ENCODE measurements at regions not wholly inside any gene's neighbourhood (a gene's known extent, or its start where the extent isn't known, plus 50 kb on each side); places are given as distances from the start of the nearest gene placed in this dataset.

DNA sequence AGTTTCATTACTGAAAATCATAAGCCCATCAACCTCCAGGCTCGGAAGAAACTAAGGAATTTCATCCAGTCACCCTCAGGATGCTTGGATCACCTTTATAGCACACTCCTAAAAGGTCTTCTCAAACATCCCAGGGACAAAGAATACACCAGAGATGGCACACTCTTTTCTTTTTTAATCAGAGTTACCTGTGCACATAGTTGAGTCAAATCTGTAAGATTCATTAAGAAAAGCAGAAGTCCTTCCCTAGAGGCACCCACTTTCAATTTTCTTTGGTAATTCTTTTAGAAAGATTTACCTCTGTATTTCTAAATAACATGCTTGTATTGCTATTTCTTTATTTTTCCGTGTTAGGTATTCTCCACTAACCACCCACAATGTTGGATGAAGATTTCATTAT, 50.6 kb upstream of the IL6 start:
- DNase-seq: no peak

- DNase-seq: no peak
Observed at GRCh38 chr7:22675917-22676343, 51.1 kb upstream of the IL6 start.

GRCh38 chr7:22675421-22675820, 51.6 kb upstream of the IL6 start:
- DNase-seq: no peak

DNA sequence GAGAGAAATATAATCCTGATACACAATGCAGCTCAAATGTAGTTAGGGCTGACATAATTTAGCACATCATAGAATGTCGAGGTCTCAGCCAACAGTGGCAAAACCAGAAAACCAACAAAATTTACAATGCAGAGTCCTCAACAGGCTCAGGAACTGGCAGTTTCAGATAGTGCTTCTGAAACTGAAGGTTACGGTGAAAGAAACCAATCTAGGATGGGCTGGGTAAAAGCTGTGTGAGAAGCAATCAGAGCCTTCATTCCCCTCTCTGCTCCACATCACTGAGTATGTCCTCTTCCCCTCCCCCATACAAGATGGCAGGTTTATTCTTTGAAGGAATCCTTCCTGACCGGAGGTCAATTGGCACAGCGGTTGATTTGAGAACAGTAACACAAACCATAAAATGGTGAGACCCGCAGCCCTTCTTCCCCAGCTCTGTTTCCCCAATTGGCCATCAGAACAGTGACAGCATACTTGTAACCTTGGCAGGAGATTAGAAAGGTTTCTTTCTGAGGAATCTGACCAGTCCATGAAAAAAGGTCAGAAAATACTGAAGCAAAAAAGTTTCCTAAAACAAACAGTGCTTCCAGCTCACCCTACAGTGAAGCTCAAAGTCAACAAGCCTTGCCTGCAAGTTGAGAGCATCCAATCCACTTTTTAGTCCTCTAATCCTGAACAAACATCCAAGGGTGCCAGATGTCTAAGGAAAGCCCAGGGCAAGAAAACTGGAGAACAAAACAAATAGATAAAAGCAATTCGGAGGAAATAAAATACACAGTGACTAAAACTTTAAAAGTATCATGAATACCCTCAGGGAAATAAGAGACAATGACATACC, 53.9 kb upstream of the IL6 start:
- DNase-seq: no peak

DNA sequence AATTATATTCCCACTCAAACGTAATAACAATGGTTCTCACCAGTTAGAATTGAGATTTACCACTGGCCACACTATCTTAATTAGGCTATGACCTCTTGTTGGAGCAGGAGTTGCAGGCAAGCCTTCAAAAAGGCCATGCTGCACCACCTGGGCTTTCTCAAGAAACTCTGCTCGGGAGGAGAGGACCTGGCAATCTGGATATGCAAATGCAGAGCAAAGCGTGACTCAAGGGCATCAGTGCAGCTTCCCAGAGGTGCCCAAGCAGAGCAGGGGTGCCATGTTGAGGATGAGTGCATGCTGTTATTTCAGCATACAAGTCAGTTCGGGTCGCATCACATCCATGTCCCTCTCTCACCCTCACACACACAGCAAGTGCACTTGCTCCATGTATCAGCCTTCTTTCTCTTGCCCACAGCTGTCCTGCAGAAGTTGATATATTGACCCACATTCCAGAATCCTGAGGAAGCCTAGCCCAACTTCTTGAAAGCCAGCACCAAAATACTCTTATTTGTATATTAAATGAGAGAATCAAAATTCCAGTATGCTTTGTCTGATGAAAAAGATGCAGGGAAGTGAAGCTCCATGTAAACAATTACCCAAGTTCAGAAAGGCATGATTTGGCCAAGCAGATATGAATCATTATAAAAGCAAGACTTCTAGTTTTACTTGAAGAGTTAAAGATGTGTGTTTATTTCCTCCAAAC, 55.7 kb upstream of the IL6 start:
- DNase-seq: no peak

- DNase-seq: no peak
Observed at GRCh38 chr7:22670422-22670815, 56.6 kb upstream of the IL6 start.

- DNase-seq: no peak
Observed at GRCh38 chr7:22669692-22670421, 57.1 kb upstream of the IL6 start.

GRCh38 chr7:22668971-22669401, 58.0 kb upstream of the IL6 start:
- no peak for DNase-seq

DNA sequence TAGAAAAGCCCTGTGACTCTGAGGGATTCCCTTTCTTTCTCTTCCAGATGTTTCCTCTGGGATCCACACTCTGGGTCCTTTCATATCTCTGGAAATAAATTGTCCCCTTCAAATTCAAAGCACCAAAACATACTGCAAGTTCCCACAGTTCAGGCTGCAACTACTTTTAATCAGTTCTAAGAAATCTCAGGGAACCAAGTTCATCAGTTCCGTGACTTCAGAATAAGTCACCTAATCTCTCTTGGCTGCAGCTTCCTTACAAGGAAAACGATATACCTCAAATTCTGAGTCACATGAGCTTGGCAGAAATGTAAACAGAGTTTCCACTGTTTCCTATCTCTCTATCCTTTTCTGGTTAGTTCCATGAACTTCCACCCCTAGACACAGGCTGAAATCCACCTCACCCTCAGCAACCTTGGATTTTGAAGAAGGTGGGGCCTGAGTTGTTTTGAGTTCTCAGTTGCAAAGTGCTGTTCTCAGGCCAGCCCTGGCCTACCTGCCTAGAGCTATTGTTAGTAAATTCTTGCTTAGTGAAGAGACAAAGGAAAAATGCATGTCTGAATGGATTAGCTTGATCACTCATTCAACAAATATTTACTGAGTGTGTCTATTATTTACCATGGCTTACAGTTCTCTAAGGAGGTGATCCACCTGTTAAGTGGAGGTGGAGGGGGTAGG, 59.3 kb upstream of the IL6 start:
- DNase-seq: no peak

DNA sequence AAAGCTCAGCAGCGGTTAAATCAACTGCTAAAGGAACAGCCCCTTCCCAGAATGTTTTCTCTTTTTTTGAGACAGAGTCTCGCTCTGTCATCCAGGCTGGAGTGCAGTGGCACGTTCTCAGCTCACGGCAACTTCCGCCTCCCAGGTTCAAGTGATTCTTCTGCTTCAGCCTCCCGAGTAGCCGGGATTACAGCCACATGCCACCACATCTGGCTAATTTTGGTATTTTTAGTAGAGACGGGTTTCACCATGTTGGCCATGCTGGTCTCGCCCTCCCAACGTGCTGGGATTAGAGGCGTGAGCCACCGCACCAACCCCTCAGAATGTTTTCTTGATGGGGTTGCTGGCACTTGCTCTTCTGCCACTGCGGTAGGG, 59.8 kb upstream of the IL6 start:
- no peak for DNase-seq

- peak; percentile 11 for DNase-seq
Observed at GRCh38 chr7:22666732-22667131, 60.3 kb upstream of the IL6 start.

DNA sequence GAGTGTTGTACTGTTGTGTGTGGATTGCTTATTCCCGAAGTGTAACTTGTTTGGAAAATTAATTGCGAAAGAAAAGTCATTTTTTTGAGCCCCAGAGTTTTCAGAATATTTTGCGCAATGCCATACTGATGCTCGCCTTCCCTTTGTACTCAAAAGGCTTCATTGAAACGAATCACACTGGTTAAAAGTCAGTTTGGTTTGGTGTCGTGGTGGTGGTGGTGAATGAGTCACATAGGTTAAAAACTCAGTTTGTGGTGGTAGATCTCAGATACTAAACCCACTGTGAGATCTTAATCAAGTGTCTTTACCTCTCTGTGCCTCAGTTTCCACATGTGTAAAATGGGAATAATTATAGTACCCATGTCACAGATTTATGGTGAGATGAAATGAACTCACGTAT, 61.1 kb upstream of the IL6 start:
- DNase-seq: no peak

GRCh38 chr7:22664988-22665798, 61.8 kb upstream of the IL6 start:
- DNase-seq: no peak

DNA sequence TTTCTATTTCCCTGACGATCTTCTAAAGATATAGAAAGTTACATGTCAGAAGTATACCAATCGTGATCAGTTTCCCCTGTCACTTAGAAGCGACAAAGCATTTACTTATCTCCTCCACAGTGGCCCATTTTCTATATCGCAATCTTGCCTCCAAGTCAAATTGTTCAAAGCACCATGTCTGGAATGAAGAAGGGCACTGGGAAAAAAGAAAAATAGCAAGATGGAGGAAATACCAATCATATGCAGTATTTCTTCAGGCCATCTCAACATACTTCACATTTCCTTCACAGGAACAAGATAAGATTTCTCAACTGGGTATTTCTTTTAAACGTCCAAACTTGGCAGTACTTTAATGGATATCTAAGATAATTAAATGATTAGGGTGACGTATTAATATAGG, 63.3 kb upstream of the IL6 start:
- no peak for DNase-seq

DNA sequence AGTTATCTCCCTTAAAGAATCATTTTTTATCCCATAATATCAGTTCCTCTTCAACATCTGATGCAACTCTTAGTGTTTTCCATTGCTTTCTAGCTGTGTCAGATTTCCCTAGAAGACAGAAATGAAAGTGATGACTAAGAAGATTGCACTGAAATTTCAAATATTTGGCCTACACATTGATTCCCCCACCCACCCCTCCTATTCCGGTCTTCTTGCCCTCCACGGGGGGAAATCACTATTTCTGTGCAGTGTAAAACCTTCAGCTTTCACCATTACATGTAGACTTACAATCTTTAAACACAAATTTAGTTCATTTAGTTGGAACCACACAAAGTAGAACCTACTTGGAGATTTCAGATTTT, 63.7 kb upstream of the IL6 start:
- DNase-seq: no peak

- DNase-seq: no peak
Observed at GRCh38 chr7:22662556-22663356, 64.2 kb upstream of the IL6 start.

- no peak for DNase-seq
Observed at GRCh38 chr7:22662036-22662435, 65.0 kb upstream of the IL6 start.

- no peak for DNase-seq
Observed at GRCh38 chr7:22660732-22661131, 66.3 kb upstream of the IL6 start.

- DNase-seq: no peak
Observed at GRCh38 chr7:22660293-22660692, 66.7 kb upstream of the IL6 start.

DNA sequence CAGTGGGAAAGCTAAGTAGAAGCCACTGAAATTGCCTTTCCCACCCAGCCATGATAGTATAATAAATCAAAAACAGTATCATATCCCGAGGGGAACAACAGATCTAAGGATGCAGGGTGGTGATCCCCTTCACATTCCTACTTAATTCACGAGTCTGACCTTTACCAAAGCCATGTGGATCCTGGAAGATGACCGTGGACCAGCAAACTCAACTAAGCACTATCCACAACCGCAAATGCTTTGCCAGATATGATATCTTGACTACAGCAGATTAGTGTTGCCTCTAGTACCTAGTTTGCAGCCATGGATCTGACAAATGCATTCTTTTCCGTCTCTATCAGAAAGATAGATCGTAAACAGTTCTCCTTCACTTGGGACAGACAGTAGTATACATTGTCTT, 67.3 kb upstream of the IL6 start:
- DNase-seq: no peak

DNA sequence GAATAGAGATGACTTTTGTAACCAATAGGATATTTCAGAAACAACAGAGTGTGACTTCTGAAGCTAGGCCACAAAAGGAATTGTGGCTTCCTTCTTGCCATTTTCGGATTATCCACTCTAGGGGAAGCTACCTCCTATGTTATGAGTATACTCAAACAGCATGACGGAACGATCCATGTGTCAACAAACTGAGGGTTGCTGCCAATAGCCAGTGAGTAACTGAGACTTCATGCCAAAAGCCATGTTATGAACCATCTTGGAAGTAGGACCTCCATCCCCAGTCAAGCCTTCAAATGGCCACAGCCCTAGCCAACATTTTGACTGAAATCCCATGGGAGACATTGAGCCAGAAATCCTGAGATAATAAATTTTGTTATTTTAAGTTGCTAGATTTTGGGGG, 69.0 kb upstream of the IL6 start:
- DNase-seq: no peak

DNA sequence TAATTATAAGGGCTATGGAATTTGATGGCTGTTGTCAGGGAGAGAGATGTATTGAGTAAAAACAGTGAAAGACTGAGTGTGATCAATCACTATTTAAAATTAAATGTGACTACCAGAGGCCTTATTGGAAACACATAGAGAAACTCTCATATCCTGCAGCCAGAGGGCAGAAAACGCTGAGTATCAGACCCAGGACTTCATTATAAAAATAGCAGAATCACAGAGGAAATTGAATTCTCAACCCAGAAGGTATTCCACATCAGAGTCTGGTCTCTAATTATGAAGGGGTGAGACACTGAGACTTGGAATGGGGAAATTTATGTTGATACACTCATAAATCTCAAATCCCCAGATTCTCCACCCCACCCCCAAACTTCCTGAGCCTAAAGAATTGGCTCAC, 69.5 kb upstream of the IL6 start:
- no peak for DNase-seq

Data from NCI-H1436 (cell line).